Tibial nerve (tissue), 4 donors: ENCODE measurements at regions not wholly inside any gene's neighbourhood (a gene's known extent, or its start where the extent isn't known, plus 50 kb on each side); places are given as distances from the start of the nearest gene placed in this dataset.

Experiments
- DNase-seq, 2 donors: peaks; one replicate each; pipeline ENCODE4 v3.0.0-alpha.2; 2019; ENCODE audit warnings: low spot score in 2 of 2
- H3K27ac ChIP-seq, 4 donors: fragments of 200-600 bp; sonication (generic) in 3 of 4; one replicate each; pipeline ENCODE4 v1.5.1; 2017 to 2019; ENCODE audit warnings: mild to moderate bottlenecking in 1 of 4
- H3K27me3 ChIP-seq, 2 donors: fragments of 200-600 bp; sonication (generic) in 1 of 2; one replicate each; pipeline versions ENCODE4 v1.5.1 to v1.6.0; 2017 to 2019
- H3K36me3 ChIP-seq, 3 donors: fragments of 200-600 bp; sonication (generic); one replicate each; pipeline ENCODE4 v1.5.1; 2018 to 2019
- H3K4me1 ChIP-seq, 4 donors: fragments of 200-600 bp; sonication (generic) in 3 of 4; one replicate each; pipeline ENCODE4 v1.5.1; 2017 to 2019
- H3K4me3 ChIP-seq, 4 donors: fragments of 200-600 bp; sonication (generic) in 3 of 4; one replicate each; pipeline ENCODE4 v1.5.1; 2017 to 2019; ENCODE audit warnings: mild to moderate bottlenecking in 1 of 4, moderate library complexity in 1 of 4
- H3K9me3 ChIP-seq, 4 donors: fragments of 200-600 bp; sonication (generic) in 3 of 4; one replicate each; pipeline ENCODE4 v1.5.1; 2017 to 2019
- EP300 ChIP-seq, 2 donors: sonication (generic); formaldehyde crosslinking; IDR thresholded peaks; one replicate each; pipeline ENCODE4 v1.6.1; 2017; ENCODE audit warnings: antibody characterized with exemption in 2 of 2, mild to moderate bottlenecking in 1 of 2
- POLR2A ChIP-seq, 2 donors: fragments of 450-650 bp; IDR thresholded peaks; one replicate each; pipeline ENCODE4 v1.6.1; 2017; ENCODE audit warnings: antibody characterized with exemption in 2 of 2, mild to moderate bottlenecking in 2 of 2, moderate library complexity in 2 of 2
- WGBS, 2 donors: methylation state at CpG; one replicate each; pipeline ENCODE4 v1.1.5; 2018; 5-methylcytosine and 5-hydroxymethylcytosine counted together
- TF ChIP-seq, protein P1 (sequence below), 5 experiments: fragments of 200-600 bp in 3 of 5; fragments of 450-650 bp in 2 of 5; sonication (generic) in 3 of 5; IDR thresholded peaks; one replicate each; pipeline ENCODE4 v1.5.1; 2016 to 2019; ENCODE audit warnings: antibody characterized with exemption in 5 of 5, mild to moderate bottlenecking in 3 of 5, moderate library complexity in 2 of 5

DNA sequence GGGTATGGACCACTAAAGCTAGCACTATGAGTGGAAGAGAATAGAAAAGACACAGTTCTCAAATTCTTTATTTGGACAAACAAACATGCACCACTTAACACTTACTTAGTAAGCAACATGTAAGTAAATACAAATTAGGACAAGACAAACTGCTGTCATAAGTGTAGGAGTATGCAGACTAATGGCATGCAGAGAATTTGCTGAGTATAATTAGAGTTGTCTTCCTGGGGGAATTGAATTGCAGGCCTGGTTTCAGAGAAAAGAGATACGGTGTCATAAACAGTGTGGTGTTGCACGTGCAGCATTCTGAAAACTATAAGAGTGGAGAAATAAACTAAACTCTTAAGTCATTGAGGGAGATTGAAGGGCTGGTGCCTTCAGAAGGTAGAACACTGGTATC is 125.2 kb upstream of the EYA4 start:
- peaks cover 0 to 23% (median 0%) of the 10 kb centered on the region in 4 donors for H3K9me3 ChIP-seq
- WGBS, 2 donors = 29 to 35% methylated on average over 2 of the region's 2 CpGs
- no peak overlapping the region for H3K27ac ChIP-seq
- no peaks in the 10 kb centered on the region for H3K27me3 ChIP-seq
- no peak overlapping the region for H3K4me3 ChIP-seq
- DNase-seq = no peak
- no peaks in the 10 kb centered on the region for H3K4me1 ChIP-seq
- no peak for TF ChIP-seq POLR2A (IDR thresholded peaks at IDR 0.05)
- TF ChIP-seq EP300 (IDR thresholded peaks at IDR 0.05) = no peak
- TF ChIP-seq, protein P1, sequence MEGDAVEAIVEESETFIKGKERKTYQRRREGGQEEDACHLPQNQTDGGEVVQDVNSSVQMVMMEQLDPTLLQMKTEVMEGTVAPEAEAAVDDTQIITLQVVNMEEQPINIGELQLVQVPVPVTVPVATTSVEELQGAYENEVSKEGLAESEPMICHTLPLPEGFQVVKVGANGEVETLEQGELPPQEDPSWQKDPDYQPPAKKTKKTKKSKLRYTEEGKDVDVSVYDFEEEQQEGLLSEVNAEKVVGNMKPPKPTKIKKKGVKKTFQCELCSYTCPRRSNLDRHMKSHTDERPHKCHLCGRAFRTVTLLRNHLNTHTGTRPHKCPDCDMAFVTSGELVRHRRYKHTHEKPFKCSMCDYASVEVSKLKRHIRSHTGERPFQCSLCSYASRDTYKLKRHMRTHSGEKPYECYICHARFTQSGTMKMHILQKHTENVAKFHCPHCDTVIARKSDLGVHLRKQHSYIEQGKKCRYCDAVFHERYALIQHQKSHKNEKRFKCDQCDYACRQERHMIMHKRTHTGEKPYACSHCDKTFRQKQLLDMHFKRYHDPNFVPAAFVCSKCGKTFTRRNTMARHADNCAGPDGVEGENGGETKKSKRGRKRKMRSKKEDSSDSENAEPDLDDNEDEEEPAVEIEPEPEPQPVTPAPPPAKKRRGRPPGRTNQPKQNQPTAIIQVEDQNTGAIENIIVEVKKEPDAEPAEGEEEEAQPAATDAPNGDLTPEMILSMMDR (IDR thresholded peaks at IDR 0.05) = no peak
- H3K36me3 ChIP-seq = no peaks in the 10 kb centered on the region

DNA sequence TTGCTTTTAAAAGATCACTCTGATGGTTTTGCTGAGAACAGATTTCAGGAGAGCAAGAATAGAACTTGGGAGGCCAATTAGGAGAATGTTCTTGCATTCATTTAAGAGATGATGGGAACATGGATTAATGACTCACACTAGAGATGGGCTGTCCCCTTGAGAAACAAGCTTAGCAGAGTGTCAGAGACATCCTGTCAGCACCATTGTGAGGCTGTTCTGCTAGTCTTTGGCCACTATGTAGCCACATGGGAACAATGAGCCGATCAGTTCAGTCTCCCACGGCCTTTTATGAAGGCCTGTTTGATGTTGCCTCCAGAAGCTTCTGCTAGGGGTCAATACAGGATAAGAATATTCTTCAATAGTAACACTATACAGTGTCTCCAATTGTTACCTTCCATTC is 113.0 kb upstream of the EYA4 start:
- Histone ChIP-seq H3K27me3 (no peaks in the 10 kb centered on the region), H3K27ac (no peak overlapping the region), H3K9me3 (peaks cover 0 to 2% (median 0%) of the 10 kb centered on the region in 4 donors), H3K4me1 (peaks cover 0 to 4% (median 0%) of the 10 kb centered on the region in 4 donors), H3K4me3 (no peak overlapping the region), H3K36me3 (no peaks in the 10 kb centered on the region)
- no peak for DNase-seq
- TF ChIP-seq POLR2A (IDR thresholded peaks at IDR 0.05) (no peak), EP300 (IDR thresholded peaks at IDR 0.05) (no peak)
- TF ChIP-seq, protein P1 (IDR thresholded peaks at IDR 0.05) = no peak
- WGBS, 2 donors = 54 to 72% methylated on average over 2 of the region's 2 CpGs

DNA sequence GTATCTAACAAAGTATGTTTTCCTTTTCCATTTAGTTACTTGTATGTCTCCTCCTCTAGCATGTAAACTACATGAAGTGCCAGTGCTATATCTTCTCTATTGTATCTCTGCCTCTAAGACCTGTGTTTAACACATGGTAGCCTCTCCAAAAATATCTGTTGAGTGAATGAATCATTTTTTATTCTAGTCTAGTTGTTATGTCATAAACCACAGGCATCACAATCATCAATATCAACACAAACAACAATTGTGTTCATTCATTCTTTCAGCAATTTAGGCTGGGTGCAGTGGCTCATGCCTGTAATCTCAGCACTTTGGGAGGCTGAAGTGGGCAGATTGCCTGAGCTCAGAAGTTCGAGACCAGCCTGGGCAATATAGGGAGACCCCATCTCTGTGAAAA is 111.6 kb upstream of the EYA4 start:
- Histone ChIP-seq H3K27me3 (no peaks in the 10 kb centered on the region), H3K27ac (no peak overlapping the region), H3K9me3 (no peaks in the 10 kb centered on the region), H3K36me3 (no peaks in the 10 kb centered on the region), H3K4me3 (no peak overlapping the region), H3K4me1 (peaks cover 0 to 4% (median 0%) of the 10 kb centered on the region in 4 donors)
- WGBS, 2 donors = 83 to 95% methylated on average over 1 of the region's 1 CpG
- TF ChIP-seq EP300 (IDR thresholded peaks at IDR 0.05) = no peak
- no peak for TF ChIP-seq POLR2A (IDR thresholded peaks at IDR 0.05)
- TF ChIP-seq, protein P1 (IDR thresholded peaks at IDR 0.05) = no peak
- DNase-seq = no peak

DNA sequence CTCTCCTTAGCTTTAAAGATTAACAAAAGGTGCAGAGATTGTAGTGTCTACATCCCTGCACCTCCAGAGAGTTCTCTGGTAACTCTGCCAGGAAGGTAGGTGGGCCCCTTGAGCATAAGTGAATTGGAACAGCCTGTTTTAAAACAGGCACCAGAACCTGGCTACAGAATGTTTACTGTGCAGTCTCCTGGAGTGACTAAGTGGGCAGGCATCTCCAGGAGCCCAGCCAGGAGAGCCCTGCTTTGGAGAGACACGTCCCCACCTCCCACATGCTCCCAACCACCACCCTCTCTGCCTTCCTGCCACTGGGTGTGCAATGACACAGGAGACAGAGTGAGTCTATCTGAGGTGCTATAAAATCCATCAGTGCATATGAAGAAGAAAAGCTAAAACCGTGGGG is 110.3 kb upstream of the EYA4 start:
- 59 to 83% methylated on average over 2 of the region's 2 CpGs for WGBS, 2 donors
- no peak for TF ChIP-seq EP300 (IDR thresholded peaks at IDR 0.05)
- TF ChIP-seq, protein P1 (IDR thresholded peaks at IDR 0.05) = no peak
- no peak for TF ChIP-seq POLR2A (IDR thresholded peaks at IDR 0.05)

DNA sequence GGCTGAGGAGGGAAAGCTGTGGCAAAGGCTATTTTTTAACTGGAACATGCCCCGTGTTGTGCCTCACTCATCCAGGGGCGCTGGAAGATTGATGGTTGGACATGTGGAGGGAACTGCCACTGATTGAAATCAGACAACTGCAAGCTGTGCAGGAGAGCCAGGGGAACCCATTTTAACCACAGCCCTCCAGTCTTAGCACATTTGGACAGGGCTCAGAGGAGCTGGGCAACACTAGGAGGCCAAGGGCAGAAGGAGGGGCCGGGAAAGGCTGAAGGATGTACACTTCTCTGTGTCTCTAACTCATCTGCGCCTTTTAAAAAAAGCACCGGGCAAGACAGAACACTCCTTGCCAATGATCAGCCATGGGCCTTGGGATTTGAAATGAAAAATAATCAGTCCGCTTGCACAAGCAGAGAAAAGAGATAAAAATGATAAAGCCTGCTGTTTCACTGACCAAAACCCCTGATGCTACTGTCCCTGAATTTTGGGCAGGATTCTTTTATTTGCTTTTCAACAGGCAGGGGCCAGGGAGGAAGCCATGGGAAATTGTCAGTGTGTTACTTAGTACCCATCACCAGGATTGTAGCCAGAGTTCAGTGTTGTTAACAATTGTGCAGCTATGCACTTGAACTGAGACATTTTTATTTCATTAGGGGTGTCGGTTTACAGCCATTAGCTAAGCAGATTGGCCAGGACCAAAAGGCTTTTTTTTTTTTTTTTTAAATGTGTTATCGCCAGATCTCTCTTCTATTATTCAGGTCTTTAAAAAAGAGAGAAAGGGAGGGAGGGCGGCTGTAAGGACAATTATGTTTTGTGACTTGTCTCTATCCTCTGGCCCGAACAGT is 109.3 kb upstream of the EYA4 start:
- no peaks in the 10 kb centered on the region for H3K36me3 ChIP-seq
- TF ChIP-seq EP300 (IDR thresholded peaks at IDR 0.05) (no peak), POLR2A (IDR thresholded peaks at IDR 0.05) (no peak)
- TF ChIP-seq, protein P1 (IDR thresholded peaks at IDR 0.05) = no peak
- H3K9me3 ChIP-seq = no peaks in the 10 kb centered on the region
- H3K4me1 ChIP-seq = peaks cover 0 to 10% (median 0%) of the 10 kb centered on the region in 4 donors
- 50 to 56% methylated on average over 10 of the region's 10 CpGs for WGBS, 2 donors
- H3K27ac ChIP-seq = no peak overlapping the region
- no peaks in the 10 kb centered on the region for H3K27me3 ChIP-seq
- DNase-seq = no peak
- no peak overlapping the region for H3K4me3 ChIP-seq

More for the DNA sequence above, 110.3 kb upstream of the EYA4 start:
- no peak overlapping the region for H3K27ac ChIP-seq
- no peak for DNase-seq
- no peak overlapping the region for H3K4me3 ChIP-seq
- no peaks in the 10 kb centered on the region for H3K9me3 ChIP-seq
- H3K4me1 ChIP-seq = peaks cover 0 to 4% (median 0%) of the 10 kb centered on the region in 4 donors
- no peaks in the 10 kb centered on the region for H3K36me3 ChIP-seq
- no peaks in the 10 kb centered on the region for H3K27me3 ChIP-seq
